ENCODE measurements at regions not wholly inside any gene's neighbourhood (a gene's known extent, or its start where the extent isn't known, plus 50 kb on each side); places are given as distances from the start of the nearest gene placed in this dataset.

GRCh38 chr5:13328316-13328715 lies 616.2 kb downstream of the DNAH5 start:
- TF ChIP-seq CTCF (IDR thresholded peaks at IDR 0.05): no peak
- no peak for TF ChIP-seq POLR2A (IDR thresholded peaks at IDR 0.05)

All from sigmoid colon (tissue), 3 donors.